MM.1S (cell line): ENCODE measurements at regions not wholly inside any gene's neighbourhood (a gene's known extent, or its start where the extent isn't known, plus 50 kb on each side); places are given as distances from the start of the nearest gene placed in this dataset.

Source experiments
- DNase-seq: peaks from one replicate; pipeline ENCODE4 v3.0.0-alpha.2; 2015
- H2AFZ ChIP-seq: fragments of 300-600 bp; sonication (generic); 2 replicates; pipeline ENCODE4 v1.6.0; 2016; ENCODE audit warnings: antibody characterized with exemption, low read length
- H3F3A ChIP-seq: fragments of 300-600 bp; sonication (generic); 2 replicates; pipeline ENCODE4 v1.6.1; 2016; ENCODE audit warnings: mild to moderate bottlenecking, antibody characterized with exemption, low read length, moderate library complexity, mixed read lengths; ENCODE audit not compliant: insufficient read depth
- H3K27ac ChIP-seq: fragments of 300-600 bp; sonication (generic); 2 replicates; pipeline ENCODE4 v1.5.1; 2016; ENCODE audit warnings: mild to moderate bottlenecking, low read length
- H3K27me3 ChIP-seq: fragments of 300-600 bp; sonication (generic); replicated peaks from 2 replicates; pipeline ENCODE4 v1.6.0; 2016; ENCODE audit warnings: low read length; ENCODE audit not compliant: insufficient read depth
- H3K36me3 ChIP-seq: fragments of 300-600 bp; sonication (generic); replicated peaks from 2 replicates; pipeline ENCODE4 v1.6.1; 2016; ENCODE audit warnings: mild to moderate bottlenecking, low read length, mixed read lengths; ENCODE audit not compliant: insufficient read depth
- H3K4me1 ChIP-seq: fragments of 300-600 bp; sonication (generic); 2 replicates; pipeline ENCODE4 v1.6.1; 2016; ENCODE audit warnings: low read length, mixed read lengths
- H3K4me2 ChIP-seq: fragments of 300-600 bp; sonication (generic); 2 replicates; pipeline ENCODE4 v1.6.0; 2016; ENCODE audit warnings: low read depth, low read length
- H3K4me3 ChIP-seq: fragments of 300-600 bp; sonication (generic); 2 replicates; pipeline ENCODE4 v1.5.1; 2016; ENCODE audit warnings: low read length, mixed read lengths
- H3K79me2 ChIP-seq: fragments of 300-600 bp; sonication (generic); 2 replicates; pipeline ENCODE4 v1.6.1; 2016; ENCODE audit warnings: mixed run types, low read length, mixed read lengths
- H3K9ac ChIP-seq: fragments of 300-600 bp; sonication (generic); 2 replicates; pipeline ENCODE4 v1.6.1; 2016; ENCODE audit warnings: low read length, mixed read lengths
- H3K9me2 ChIP-seq: fragments of 300-600 bp; sonication (generic); replicated peaks from 2 replicates; pipeline ENCODE4 v1.6.1; 2016; ENCODE audit warnings: mild to moderate bottlenecking, low read length, mixed read lengths; ENCODE audit not compliant: insufficient read depth
- H3K9me3 ChIP-seq: fragments of 300-600 bp; sonication (generic); replicated peaks from 2 replicates; pipeline ENCODE4 v1.6.1; 2016; ENCODE audit warnings: mild to moderate bottlenecking, low read length, mixed read lengths; ENCODE audit not compliant: insufficient read depth
- H4K20me1 ChIP-seq: fragments of 300-600 bp; sonication (generic); 2 replicates; pipeline ENCODE4 v1.6.1; 2016; ENCODE audit warnings: mild to moderate bottlenecking, low read length, moderate library complexity, mixed read lengths; ENCODE audit not compliant: insufficient read depth
- CTCF ChIP-seq: fragments of 300-600 bp; sonication (generic); IDR thresholded peaks from 2 replicates; pipeline ENCODE4 v1.5.1; 2016; ENCODE audit warnings: antibody characterized with exemption, low read length, mixed read lengths
- EZH2 ChIP-seq: fragments of 300-600 bp; sonication (generic); optimal IDR thresholded peaks from 2 replicates; pipeline ENCODE3; 2017; ENCODE audit warnings: low read depth, mild to moderate bottlenecking, antibody characterized with exemption, low read length, mixed read lengths
- EZH2phosphoT487 ChIP-seq: fragments of 300-600 bp; sonication (generic); IDR thresholded peaks from 2 replicates; pipeline ENCODE4 v1.6.1; 2018; ENCODE audit warnings: antibody characterized with exemption, low read length

GRCh38 chr2:16405551-16405950, 260.1 kb downstream of the CYRIA start:
- no peak overlapping the region for H3K9ac ChIP-seq
- no peak overlapping the region for H3K27ac ChIP-seq
- DNase-seq = no peak
- H2AFZ ChIP-seq = no peak overlapping the region
- H3K27me3 ChIP-seq = no peaks in the 10 kb centered on the region
- TF ChIP-seq CTCF (no peak), EZH2phosphoT487 (no peak), EZH2 (no peak)
- no peaks in the 10 kb centered on the region for H3K9me3 ChIP-seq
- H3K36me3 ChIP-seq = no peaks in the 10 kb centered on the region
- H4K20me1 ChIP-seq = no peaks in the 10 kb centered on the region
- no peak overlapping the region for H3K4me2 ChIP-seq
- no peaks in the 10 kb centered on the region for H3K79me2 ChIP-seq
- H3K9me2 ChIP-seq = no peaks in the 10 kb centered on the region
- no peaks in the 10 kb centered on the region for H3F3A ChIP-seq
- no peak overlapping the region for H3K4me3 ChIP-seq
- H3K4me1 ChIP-seq = no peaks in the 10 kb centered on the region

- no peak overlapping the region for H3K4me2 ChIP-seq
- TF ChIP-seq EZH2 (no peak), EZH2phosphoT487 (no peak), CTCF (no peak)
- no peak overlapping the region for H3K27ac ChIP-seq
- no peaks in the 10 kb centered on the region for H4K20me1 ChIP-seq
- H3K9me2 ChIP-seq = no peaks in the 10 kb centered on the region
- H3K27me3 ChIP-seq = no peaks in the 10 kb centered on the region
- H3K79me2 ChIP-seq = no peaks in the 10 kb centered on the region
- no peak overlapping the region for H2AFZ ChIP-seq
- H3F3A ChIP-seq = no peaks in the 10 kb centered on the region
- no peaks in the 10 kb centered on the region for H3K9me3 ChIP-seq
- no peak overlapping the region for H3K4me3 ChIP-seq
- H3K4me1 ChIP-seq = no peaks in the 10 kb centered on the region
- no peak for DNase-seq
- no peak overlapping the region for H3K9ac ChIP-seq
- H3K36me3 ChIP-seq = no peaks in the 10 kb centered on the region
Observed at GRCh38 chr2:16404551-16405300, 260.9 kb downstream of the CYRIA start.

GRCh38 chr2:16404146-16404545, 261.5 kb downstream of the CYRIA start:
- Histone ChIP-seq H3K4me2 (no peak overlapping the region), H3K9me3 (no peaks in the 10 kb centered on the region), H3F3A (no peaks in the 10 kb centered on the region), H3K79me2 (no peaks in the 10 kb centered on the region), H4K20me1 (no peaks in the 10 kb centered on the region), H3K27ac (no peak overlapping the region), H3K36me3 (no peaks in the 10 kb centered on the region), H3K9ac (no peak overlapping the region), H2AFZ (no peak overlapping the region), H3K9me2 (no peaks in the 10 kb centered on the region), H3K4me1 (no peaks in the 10 kb centered on the region), H3K27me3 (no peaks in the 10 kb centered on the region), H3K4me3 (no peak overlapping the region)
- TF ChIP-seq EZH2phosphoT487 (no peak), CTCF (no peak), EZH2 (no peak)
- no peak for DNase-seq
